Parathyroid adenoma (tissue), 2 donors: ENCODE measurements at regions not wholly inside any gene's neighbourhood (a gene's known extent, or its start where the extent isn't known, plus 50 kb on each side); places are given as distances from the start of the nearest gene placed in this dataset.

Source experiments
- H2AFZ ChIP-seq: fragments of 300-600 bp; sonication (generic); one replicate; pipeline ENCODE4 v1.7.0; 2017; ENCODE audit warnings: antibody characterized with exemption, mild to moderate bottlenecking
- H3K27ac ChIP-seq: fragments of 300-600 bp; sonication (generic); one replicate; pipeline ENCODE4 v1.7.0; 2017
- H3K27me3 ChIP-seq: fragments of 300-600 bp; sonication (generic); one replicate; pipeline ENCODE4 v1.7.0; 2017; ENCODE audit warnings: low read length; ENCODE audit not compliant: control insufficient read depth, insufficient read depth
- H3K36me3 ChIP-seq: fragments of 300-600 bp; sonication (generic); one replicate; pipeline ENCODE4 v1.7.0; 2017; ENCODE audit warnings: low read length; ENCODE audit not compliant: control insufficient read depth, insufficient read depth
- H3K4me1 ChIP-seq: fragments of 300-600 bp; sonication (generic); one replicate; pipeline ENCODE4 v1.7.0; 2017; ENCODE audit warnings: control low read depth
- H3K4me2 ChIP-seq: fragments of 300-600 bp; sonication (generic); one replicate; pipeline ENCODE4 v1.7.0; 2017; ENCODE audit warnings: low read length
- H3K4me3 ChIP-seq: fragments of 300-600 bp; sonication (generic); one replicate; pipeline ENCODE4 v1.7.0; 2017; ENCODE audit warnings: low read depth, low read length
- H3K79me2 ChIP-seq: fragments of 300-600 bp; sonication (generic); one replicate; pipeline ENCODE4 v1.7.0; 2017; ENCODE audit warnings: control low read depth
- H3K9ac ChIP-seq: fragments of 300-600 bp; sonication (generic); one replicate; pipeline ENCODE4 v1.7.0; 2017; ENCODE audit warnings: mild to moderate bottlenecking
- H3K9me3 ChIP-seq: fragments of 300-600 bp; sonication (generic); one replicate; pipeline ENCODE4 v1.7.0; 2017; ENCODE audit warnings: low read length; ENCODE audit not compliant: control insufficient read depth
- CTCF ChIP-seq: fragments of 300-600 bp; sonication (generic); IDR thresholded peaks from one replicate; pipeline ENCODE4 v1.7.0; 2017; ENCODE audit warnings: antibody characterized with exemption, mild to moderate bottlenecking
- donor health status: primary hyperparathyroidism.

DNA sequence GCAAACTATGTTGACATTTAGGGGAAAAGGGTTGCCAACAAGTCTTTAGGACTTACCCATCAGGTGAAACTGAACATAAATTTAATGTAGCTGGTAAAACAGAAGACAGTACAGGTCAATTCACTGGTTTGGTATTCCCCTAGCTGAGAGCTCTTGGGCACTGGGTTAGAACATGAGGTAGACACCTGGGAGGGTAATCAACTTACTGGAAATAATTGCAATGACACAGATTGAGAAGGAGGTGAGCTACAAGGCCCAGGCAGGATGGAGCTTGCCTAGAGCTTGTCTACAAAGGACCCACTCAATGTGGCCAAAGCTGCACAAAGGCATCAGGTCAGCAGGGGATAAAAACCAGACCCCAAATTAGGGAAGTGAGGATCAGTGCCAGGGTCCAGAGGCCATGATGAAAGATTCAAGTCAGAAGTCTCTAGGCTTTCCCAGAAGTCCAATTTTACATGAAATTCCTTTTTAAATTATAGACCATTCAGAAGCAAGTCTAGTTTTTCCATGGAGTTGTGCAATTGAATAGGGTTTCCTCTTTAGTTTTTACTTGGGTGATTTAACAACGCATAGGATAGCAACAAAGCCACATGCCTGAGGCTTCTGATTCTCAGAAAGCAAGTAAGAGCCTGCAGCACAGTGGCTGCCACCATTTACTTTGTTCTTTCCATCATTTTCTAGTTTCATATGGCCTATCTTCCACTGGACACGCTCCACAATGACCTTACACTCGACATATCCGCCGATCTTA, 194.0 kb downstream of the NDFIP2 start:
- Histone ChIP-seq H3K4me3 (no peak overlapping the region), H3K4me1 (no peaks in the 10 kb centered on the region), H3K27ac (no peak overlapping the region), H3K79me2 (no peaks in the 10 kb centered on the region), H2AFZ (no peak overlapping the region), H3K27me3 (no peaks in the 10 kb centered on the region), H3K36me3 (no peaks in the 10 kb centered on the region), H3K9me3 (no peaks in the 10 kb centered on the region), H3K9ac (no peak overlapping the region), H3K4me2 (no peak overlapping the region)
- no peak for TF ChIP-seq CTCF

DNA sequence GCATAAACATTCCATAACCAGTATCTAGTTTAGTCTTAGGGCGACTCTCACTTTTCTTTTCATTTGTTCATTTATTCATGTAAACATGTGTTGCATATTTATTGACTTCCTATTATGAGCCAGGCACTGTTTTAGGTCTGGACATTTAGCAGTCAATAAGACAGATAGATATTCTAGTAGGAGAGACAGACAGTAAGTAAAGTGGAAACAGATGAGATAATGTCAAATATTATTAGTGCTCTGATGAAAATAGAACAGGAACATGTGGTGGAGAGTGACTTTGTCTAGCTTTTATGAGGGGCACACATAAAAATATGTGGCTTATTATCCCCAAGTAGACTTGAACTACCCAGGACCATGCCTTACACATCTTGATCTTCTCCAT, 193.0 kb downstream of the NDFIP2 start:
- Histone ChIP-seq H3K9ac (no peak overlapping the region), H3K27me3 (no peaks in the 10 kb centered on the region), H2AFZ (no peak overlapping the region), H3K4me1 (no peaks in the 10 kb centered on the region), H3K27ac (no peak overlapping the region), H3K9me3 (no peaks in the 10 kb centered on the region), H3K36me3 (no peaks in the 10 kb centered on the region), H3K4me2 (no peak overlapping the region), H3K79me2 (no peaks in the 10 kb centered on the region), H3K4me3 (no peak overlapping the region)
- TF ChIP-seq CTCF: no peak

DNA sequence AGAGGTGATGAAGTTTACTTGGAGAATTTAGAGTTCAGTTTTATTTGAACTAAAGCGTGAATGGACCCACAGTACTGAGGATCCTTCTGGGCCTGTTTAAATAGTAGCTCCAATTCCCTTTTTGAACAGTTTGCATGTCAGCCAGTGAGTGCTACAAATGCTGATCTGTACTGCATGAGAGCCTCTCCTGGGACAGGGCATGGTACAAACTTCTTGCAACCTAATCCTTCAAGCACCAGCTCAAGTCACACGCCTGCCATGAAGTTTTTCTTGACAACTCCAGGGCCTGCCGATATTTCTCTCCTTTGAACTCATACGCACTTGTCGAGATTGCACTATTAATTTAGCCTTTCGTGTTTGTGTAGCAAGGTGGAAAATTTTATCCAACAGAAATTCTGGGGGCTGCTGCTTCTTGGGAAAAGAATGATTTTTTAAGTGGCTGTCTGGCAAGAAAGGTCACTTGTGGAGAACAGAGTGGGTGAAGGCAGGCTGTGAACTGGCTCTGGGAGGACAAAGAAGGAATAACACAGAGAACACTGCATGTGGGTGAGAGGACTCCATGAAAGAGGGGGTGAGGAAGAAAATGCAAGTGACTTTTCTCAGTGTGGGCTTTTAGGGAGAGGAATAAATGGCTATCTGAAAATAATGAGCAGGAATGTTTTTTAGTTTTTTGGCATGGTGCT, 192.5 kb downstream of the NDFIP2 start:
- no peak overlapping the region for H3K9ac ChIP-seq

GRCh38 chr13:79671420-79671819, 190.5 kb downstream of the NDFIP2 start:
- H3K36me3 ChIP-seq: no peaks in the 10 kb centered on the region

More for the DNA sequence above, 192.5 kb downstream of the NDFIP2 start:
- H3K79me2 ChIP-seq: no peaks in the 10 kb centered on the region
- no peak overlapping the region for H3K27ac ChIP-seq
- no peak for TF ChIP-seq CTCF
- H3K4me3 ChIP-seq: no peak overlapping the region
- no peaks in the 10 kb centered on the region for H3K27me3 ChIP-seq
- no peak overlapping the region for H3K4me2 ChIP-seq
- H2AFZ ChIP-seq: no peak overlapping the region
- H3K4me1 ChIP-seq: no peaks in the 10 kb centered on the region
- no peaks in the 10 kb centered on the region for H3K36me3 ChIP-seq
- no peaks in the 10 kb centered on the region for H3K9me3 ChIP-seq

More at GRCh38 chr13:79671420-79671819, 190.5 kb downstream of the NDFIP2 start:
- Histone ChIP-seq H3K9me3 (no peaks in the 10 kb centered on the region), H3K9ac (no peak overlapping the region), H3K4me2 (no peak overlapping the region), H3K79me2 (no peaks in the 10 kb centered on the region), H3K27me3 (no peaks in the 10 kb centered on the region), H3K27ac (no peak overlapping the region), H2AFZ (no peak overlapping the region), H3K4me3 (no peak overlapping the region), H3K4me1 (no peaks in the 10 kb centered on the region)
- TF ChIP-seq CTCF: no peak
